ENCODE measurements at regions not wholly inside any gene's neighbourhood (a gene's known extent, or its start where the extent isn't known, plus 50 kb on each side); places are given as distances from the start of the nearest gene placed in this dataset.

DNA sequence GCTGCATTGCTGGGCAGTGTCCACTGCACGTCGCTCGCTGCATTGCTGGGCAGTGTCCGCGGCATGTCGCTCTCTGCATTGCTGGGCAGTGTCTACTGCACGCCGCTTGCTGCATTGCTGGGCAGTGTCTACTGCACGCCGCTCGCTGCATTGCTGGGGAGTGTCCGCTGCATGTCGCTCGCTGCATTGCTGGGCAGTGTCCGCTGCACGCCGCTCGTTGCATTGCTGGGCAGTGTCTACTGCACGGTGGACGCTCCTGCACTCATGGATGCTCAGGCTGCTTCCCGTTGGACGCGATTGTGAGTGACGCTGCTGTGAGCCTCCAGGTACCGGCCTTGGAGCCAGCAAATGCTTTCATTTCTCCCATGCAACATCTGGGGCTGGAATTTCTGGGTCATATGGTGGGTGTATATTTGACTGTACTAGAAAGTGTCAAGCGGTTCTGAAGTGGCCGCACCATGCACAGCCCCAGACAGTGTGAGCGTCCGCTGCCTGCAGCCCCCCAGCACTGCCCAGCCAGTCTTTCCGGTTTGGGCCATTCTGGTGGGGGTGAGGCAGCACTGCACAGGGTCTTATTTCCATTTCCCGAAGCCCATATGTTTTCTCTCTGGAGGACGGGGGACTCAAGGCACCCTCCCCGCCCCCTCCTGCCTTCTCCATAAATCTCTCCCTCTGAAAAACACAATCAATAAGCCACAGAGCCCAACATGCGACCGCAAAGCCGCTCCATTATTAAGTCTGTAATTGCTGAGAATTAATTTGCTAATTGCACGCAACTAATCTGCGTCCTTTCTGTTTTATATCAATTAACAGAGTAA lies 97.4 kb downstream of the YTHDF1 start:
- no peak for DNase-seq (ENCODE audit: low spot score)
- TF ChIP-seq, protein P1, sequence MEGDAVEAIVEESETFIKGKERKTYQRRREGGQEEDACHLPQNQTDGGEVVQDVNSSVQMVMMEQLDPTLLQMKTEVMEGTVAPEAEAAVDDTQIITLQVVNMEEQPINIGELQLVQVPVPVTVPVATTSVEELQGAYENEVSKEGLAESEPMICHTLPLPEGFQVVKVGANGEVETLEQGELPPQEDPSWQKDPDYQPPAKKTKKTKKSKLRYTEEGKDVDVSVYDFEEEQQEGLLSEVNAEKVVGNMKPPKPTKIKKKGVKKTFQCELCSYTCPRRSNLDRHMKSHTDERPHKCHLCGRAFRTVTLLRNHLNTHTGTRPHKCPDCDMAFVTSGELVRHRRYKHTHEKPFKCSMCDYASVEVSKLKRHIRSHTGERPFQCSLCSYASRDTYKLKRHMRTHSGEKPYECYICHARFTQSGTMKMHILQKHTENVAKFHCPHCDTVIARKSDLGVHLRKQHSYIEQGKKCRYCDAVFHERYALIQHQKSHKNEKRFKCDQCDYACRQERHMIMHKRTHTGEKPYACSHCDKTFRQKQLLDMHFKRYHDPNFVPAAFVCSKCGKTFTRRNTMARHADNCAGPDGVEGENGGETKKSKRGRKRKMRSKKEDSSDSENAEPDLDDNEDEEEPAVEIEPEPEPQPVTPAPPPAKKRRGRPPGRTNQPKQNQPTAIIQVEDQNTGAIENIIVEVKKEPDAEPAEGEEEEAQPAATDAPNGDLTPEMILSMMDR (IDR thresholded peaks at IDR 0.05; ENCODE audit: extremely low read depth, missing control alignments): no peak

DNA sequence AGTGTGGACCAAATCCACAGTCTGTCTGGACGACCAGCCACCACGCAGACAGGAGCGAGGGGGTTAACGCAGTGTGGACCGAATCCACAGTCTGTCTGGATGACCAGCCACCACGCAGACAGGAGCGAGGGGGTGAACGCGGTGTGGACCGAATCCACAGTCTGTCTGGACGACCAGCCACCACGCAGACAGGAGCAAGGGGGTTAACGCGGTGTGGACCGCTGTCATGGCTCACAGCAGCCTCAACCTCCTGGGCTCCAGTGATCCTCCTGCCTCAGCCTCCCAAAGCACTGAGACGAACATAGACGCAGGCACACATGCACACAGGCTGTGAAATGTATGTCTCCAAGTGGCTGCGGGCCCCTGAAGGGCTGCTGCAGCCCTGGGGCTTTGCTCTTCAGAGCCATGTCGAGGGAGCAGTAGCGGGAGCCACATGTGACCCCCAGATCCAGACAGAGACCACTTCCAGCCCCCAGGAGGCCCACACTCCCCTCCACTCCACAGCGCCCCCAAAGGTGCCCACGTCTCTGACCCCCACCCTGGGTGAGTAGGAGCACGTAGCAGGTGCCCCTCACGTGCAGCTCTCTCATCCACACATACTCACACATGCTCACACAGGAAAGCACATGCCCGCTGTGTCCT lies 98.1 kb downstream of the YTHDF1 start:
- TF ChIP-seq, protein P1 (IDR thresholded peaks at IDR 0.05; ENCODE audit: extremely low read depth, missing control alignments): no peak
- DNase-seq (ENCODE audit: low spot score): no peak

DNA sequence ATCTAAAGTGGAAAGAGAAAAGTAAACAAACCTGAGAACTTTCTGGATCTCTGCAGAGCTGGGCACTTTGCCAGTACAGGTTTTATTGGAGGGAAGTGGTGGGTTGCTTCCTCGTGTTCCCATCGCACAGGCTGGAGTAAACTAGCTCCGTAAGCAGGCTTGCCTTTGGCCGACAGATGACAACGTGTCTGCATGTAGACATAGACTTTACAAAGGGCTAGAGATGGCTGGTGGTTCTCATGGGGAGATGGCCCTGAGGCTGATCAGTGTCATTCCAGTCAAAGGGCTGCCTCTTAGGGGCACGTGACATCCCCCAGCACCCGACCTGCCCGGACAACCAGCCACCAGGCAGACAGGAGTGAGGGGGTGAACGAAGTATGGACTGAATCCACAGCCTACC lies 98.8 kb downstream of the YTHDF1 start:
- TF ChIP-seq, protein P1 (IDR thresholded peaks at IDR 0.05; ENCODE audit: extremely low read depth, missing control alignments): no peak
- DNase-seq (ENCODE audit: low spot score): no peak

DNA sequence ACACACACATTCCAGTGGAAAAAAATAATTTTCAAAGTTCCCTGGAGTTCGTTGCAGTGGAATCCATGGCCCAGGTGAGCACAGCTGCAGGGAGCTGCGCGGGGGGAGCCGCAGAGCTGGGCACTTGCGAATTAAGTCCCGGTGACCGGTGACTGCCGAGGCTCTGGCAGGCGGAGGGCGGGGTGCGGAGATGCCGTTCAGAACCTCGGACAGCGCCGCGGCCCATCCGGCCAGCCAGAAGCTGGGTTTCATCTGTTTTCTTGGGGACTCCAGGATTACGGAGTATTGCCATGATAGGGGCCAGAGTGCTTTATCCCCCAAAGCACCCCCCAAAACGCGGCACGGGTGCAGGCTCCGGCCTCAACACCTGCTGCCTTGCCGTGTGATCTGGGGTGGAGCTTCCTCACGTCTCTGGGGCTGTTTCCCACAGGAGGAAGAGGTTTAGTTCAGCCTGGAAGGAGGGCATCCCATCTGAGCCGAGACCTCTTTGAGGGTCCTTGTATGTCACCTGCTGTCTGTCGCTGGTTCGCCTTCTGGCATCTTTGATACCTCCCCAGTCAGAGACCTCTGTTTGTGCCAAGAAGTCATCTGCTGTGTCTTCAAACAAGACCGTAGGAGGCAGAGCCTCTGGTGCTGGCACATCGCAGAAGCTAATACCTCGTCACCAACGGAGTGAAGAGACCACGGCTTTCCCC lies 99.4 kb downstream of the YTHDF1 start:
- TF ChIP-seq, protein P1 (IDR thresholded peaks at IDR 0.05; ENCODE audit: extremely low read depth, missing control alignments): no peak
- no peak for DNase-seq (ENCODE audit: low spot score)

DNA sequence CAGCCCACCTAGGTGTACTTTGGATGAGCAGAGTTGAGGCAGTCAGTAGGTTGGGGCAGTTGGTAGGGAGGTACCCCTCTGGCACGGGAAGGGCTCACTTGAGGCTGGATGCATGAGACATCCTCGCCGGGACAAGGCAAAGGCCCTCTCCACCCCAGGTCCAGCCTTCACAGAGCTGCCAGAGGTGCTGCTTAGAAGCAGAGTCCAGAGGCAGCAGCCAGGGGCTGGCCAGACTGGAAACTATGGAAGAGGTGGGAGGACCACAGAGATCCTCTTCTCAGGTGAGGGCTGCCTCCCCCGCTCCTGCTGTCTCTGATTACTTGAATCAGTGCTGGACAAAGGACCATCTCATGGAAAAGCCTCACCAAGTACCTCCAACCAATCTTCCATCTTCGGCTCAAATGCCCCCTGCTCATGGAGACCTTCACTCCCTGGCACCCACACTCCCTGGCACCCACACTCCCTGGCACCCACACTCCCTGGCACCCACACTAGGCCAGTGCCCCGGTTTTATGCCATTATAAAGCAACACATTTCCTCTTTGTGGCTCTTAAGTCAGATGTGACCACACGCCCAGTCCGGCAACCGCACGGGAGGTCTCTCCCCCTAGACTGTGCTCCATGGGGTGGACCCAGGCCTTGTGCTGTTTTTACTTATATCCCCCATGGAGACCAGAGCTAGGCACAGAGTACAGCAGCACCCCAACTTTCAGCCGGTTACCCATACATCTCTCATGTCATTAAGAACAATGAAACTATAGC lies 100.1 kb downstream of the YTHDF1 start:
- DNase-seq (ENCODE audit: low spot score): no peak
- TF ChIP-seq, protein P1 (IDR thresholded peaks at IDR 0.05; ENCODE audit: extremely low read depth, missing control alignments): no peak

DNA sequence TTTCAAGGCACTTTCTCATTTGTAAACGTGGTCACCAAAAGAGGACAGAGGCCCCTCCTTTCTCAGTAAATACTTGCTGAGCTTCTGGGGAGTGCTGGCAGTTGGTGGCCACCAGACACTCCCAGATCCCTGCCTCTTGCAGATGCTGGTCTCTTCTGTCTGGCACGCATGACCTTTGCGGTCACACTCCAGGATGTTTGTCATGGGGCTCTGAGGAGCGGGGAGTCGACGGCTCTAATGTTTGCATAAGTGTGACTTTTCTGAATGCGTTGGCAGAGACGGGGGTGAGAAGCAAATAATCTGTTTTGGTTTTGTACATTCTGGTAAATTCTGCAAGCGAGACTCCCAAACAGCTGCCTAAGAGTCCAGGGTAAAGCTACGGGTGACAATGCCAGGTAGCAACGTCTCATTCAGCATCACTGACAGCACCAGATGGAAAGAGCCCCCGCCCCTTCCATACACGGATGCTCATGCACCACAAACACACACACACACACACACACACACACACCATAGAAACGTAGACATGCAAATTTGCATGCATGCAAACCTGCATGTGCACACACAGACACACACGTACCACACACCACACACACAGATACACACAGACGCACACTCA lies 101.1 kb downstream of the YTHDF1 start:
- DNase-seq (ENCODE audit: low spot score): no peak
- TF ChIP-seq, protein P1 (IDR thresholded peaks at IDR 0.05; ENCODE audit: extremely low read depth, missing control alignments): no peak
